A549 (cell line): ENCODE measurements at regions not wholly inside any gene's neighbourhood (a gene's known extent, or its start where the extent isn't known, plus 50 kb on each side); places are given as distances from the start of the nearest gene placed in this dataset.

Experiments used
- ATAC-seq, 2 experiments: fragments of 200-7000 bp in 1 of 2; fragments of >200 bp in 1 of 2; cut with Nextera tagmentation in 1 of 2; cut with Tn5 transposase in 1 of 2; 3 replicates each; pipeline versions ENCODE4 v1.8.0 to v1.9.1; 2018 to 2020; ENCODE audit warnings: mild to moderate bottlenecking in 1 of 2, moderate library complexity in 1 of 2
- CTCF ChIA-PET: fragments of 300-600 bp; sonication (Branson Sonifier 250); formaldehyde crosslinking; extraction: SDS; loops from one replicate; lab custom pipeline; 2021; ENCODE audit warnings: antibody characterized with exemption, inconsistent platforms; lab: Yijun Ruan, JAX
- POLR2A ChIA-PET: fragments of 350-600 bp; formaldehyde crosslinking; extraction: SDS; loops from one replicate; lab custom pipeline; 2021; ENCODE audit warnings: antibody characterized with exemption, inconsistent platforms; lab: Yijun Ruan, JAX
- DNase-seq, 2 experiments: peaks; one replicate each; pipeline versions ENCODE4 v3.0.0 to v3.0.0-alpha.2; 2011 to 2016; ENCODE audit warnings: low read depth in 1 of 2, low spot score in 1 of 2
- FAIRE-seq: peaks from 2 replicates; lab custom pipeline; 2011; peaks lifted over from hg19 to GRCh38; lab: Jason Lieb, UNC
- H3K27ac ChIP-seq, 2 experiments: fragments of >200 bp; sonication (Bioruptor Twin); formaldehyde crosslinking; 3 replicates each; pipeline ENCODE4 v1.5.1; 2016 to 2017
- H3K4me1 ChIP-seq: fragments of >200 bp; sonication (Bioruptor Twin); formaldehyde crosslinking; 3 replicates; pipeline ENCODE4 v1.6.1; 2016
- H3K4me2 ChIP-seq: fragments of >200 bp; sonication (Bioruptor Twin); formaldehyde crosslinking; 3 replicates; pipeline ENCODE4 v1.6.1; 2016
- H3K4me3 ChIP-seq: fragments of >200 bp; sonication (Bioruptor Twin); formaldehyde crosslinking; 3 replicates; pipeline ENCODE4 v1.5.1; 2016
- H3K9me3 ChIP-seq: fragments of >200 bp; sonication (Bioruptor Twin); formaldehyde crosslinking; 3 replicates; pipeline ENCODE4 v1.6.1; 2016
- ATOH8 ChIP-seq: fragments of 250-450 bp; sonication (Bioruptor Pico); IDR thresholded peaks from 2 replicates; pipeline ENCODE4 v1.5.0; 2020; ENCODE audit warnings: low read depth, mild to moderate bottlenecking, moderate library complexity
- CBX2 ChIP-seq: fragments of 200-600 bp; sonication (generic); IDR thresholded peaks from 2 replicates; pipeline ENCODE4 v1.6.1; 2016; ENCODE audit warnings: low read depth, mild to moderate bottlenecking, borderline replicate concordance
- CBX8 ChIP-seq: fragments of 200-600 bp; sonication (generic); IDR thresholded peaks from 2 replicates; pipeline ENCODE4 v1.6.1; 2016
- CEBPB ChIP-seq, 2 experiments: fragments of >200 bp in 1 of 2; sonication (Bioruptor Twin) in 1 of 2; formaldehyde crosslinking in 1 of 2; IDR thresholded peaks; 2 replicates each; pipeline ENCODE4 v1.6.1; 2012 to 2016
- CTCF ChIP-seq: fragments of >200 bp; sonication (Bioruptor Twin); formaldehyde crosslinking; IDR thresholded peaks from 3 replicates; pipeline ENCODE4 v1.5.1; 2016
- E2F6 ChIP-seq: IDR thresholded peaks from 2 replicates; pipeline ENCODE4 v1.6.1; 2012; ENCODE audit warnings: low read depth, borderline replicate concordance
- EHF ChIP-seq: fragments of 250-450 bp; sonication (Bioruptor Pico); IDR thresholded peaks from 2 replicates; pipeline ENCODE4 v1.5.0; 2020; ENCODE audit warnings: mild to moderate bottlenecking
- EHMT2 ChIP-seq: fragments of 200-600 bp; sonication (generic); IDR thresholded peaks from 2 replicates; pipeline ENCODE4 v1.6.1; 2016; ENCODE audit warnings: antibody characterized with exemption, low read depth, mild to moderate bottlenecking, moderate library complexity
- ELK1 ChIP-seq: fragments of 150-350 bp; IDR thresholded peaks from 2 replicates; pipeline ENCODE4 v1.6.1; 2014; ENCODE audit warnings: low read depth, mild to moderate bottlenecking, low read length
- ESRRA ChIP-seq: fragments of 150-350 bp; IDR thresholded peaks from 2 replicates; pipeline ENCODE4 v1.6.1; 2014; ENCODE audit warnings: mild to moderate bottlenecking, low read length, borderline replicate concordance
- FOSL2 ChIP-seq, 2 experiments: fragments of 450-650 bp in 1 of 2; fragments of >200 bp in 1 of 2; sonication (Bioruptor Twin) in 1 of 2; formaldehyde crosslinking; IDR thresholded peaks; 2 replicates each; pipeline versions ENCODE4 v1.5.0 to v1.6.1; 2016 to 2020; ENCODE audit warnings: mild to moderate bottlenecking in 1 of 2, moderate library complexity in 1 of 2
- GATA3 ChIP-seq: IDR thresholded peaks from 2 replicates; pipeline ENCODE4 v1.6.1; 2012; ENCODE audit warnings: borderline replicate concordance
- JUN ChIP-seq, 2 experiments: fragments of >200 bp; sonication (Bioruptor Twin); formaldehyde crosslinking; IDR thresholded peaks; 2 replicates in 1 of 2; 3 replicates in 1 of 2; pipeline ENCODE4 v1.6.1; 2016 to 2017
- KDM5A ChIP-seq: fragments of 200-600 bp; sonication (generic); IDR thresholded peaks from 2 replicates; pipeline ENCODE4 v1.6.1; 2016; ENCODE audit warnings: antibody characterized with exemption, mild to moderate bottlenecking
- MAZ ChIP-seq: fragments of 150-350 bp; IDR thresholded peaks from 2 replicates; pipeline ENCODE4 v1.6.1; 2014; ENCODE audit warnings: antibody characterized with exemption, low read depth, low read length, borderline replicate concordance
- NFE2L2 ChIP-seq: fragments of 150-350 bp; conservative IDR thresholded peaks from 2 replicates; pipeline ENCODE4 v1.6.1; 2014; ENCODE audit warnings: low read length
- NR3C1 ChIP-seq: fragments of >200 bp; sonication (Bioruptor Twin); formaldehyde crosslinking; IDR thresholded peaks from 3 replicates; pipeline ENCODE4 v1.6.1; 2017
- PHF8 ChIP-seq: fragments of 200-600 bp; sonication (generic); IDR thresholded peaks from 2 replicates; pipeline ENCODE4 v1.6.1; 2016; ENCODE audit warnings: low read depth, mild to moderate bottlenecking, antibody characterized with exemption, moderate library complexity, borderline replicate concordance
- RARB ChIP-seq: fragments of 250-450 bp; sonication (Bioruptor Pico); IDR thresholded peaks from 2 replicates; pipeline ENCODE4 v1.8.0; 2021; ENCODE audit warnings: mild to moderate bottlenecking, moderate library complexity
- RFX5 ChIP-seq: fragments of 450-650 bp; IDR thresholded peaks from 2 replicates; pipeline ENCODE4 v1.7.1; 2014; ENCODE audit warnings: antibody characterized with exemption, mild to moderate bottlenecking, moderate library complexity
- SMC3 ChIP-seq: fragments of >200 bp; sonication (Bioruptor Twin); formaldehyde crosslinking; IDR thresholded peaks from 3 replicates; pipeline ENCODE4 v1.6.1; 2018; ENCODE audit warnings: inconsistent platforms
- SREBF2 ChIP-seq: fragments of 450-650 bp; IDR thresholded peaks from 2 replicates; pipeline ENCODE4 v1.6.1; 2014; ENCODE audit warnings: mild to moderate bottlenecking, moderate library complexity
- TFCP2L1 ChIP-seq: fragments of 250-450 bp; sonication (Bioruptor Pico); IDR thresholded peaks from 2 replicates; pipeline ENCODE4 v1.5.0; 2021; ENCODE audit warnings: mild to moderate bottlenecking
- TP53 ChIP-seq: fragments of 250-450 bp; sonication (Bioruptor Pico); IDR thresholded peaks from 2 replicates; pipeline ENCODE4 v1.5.0; 2021; ENCODE audit warnings: mild to moderate bottlenecking, moderate library complexity
- USF2 ChIP-seq: fragments of 450-650 bp; IDR thresholded peaks from 2 replicates; pipeline ENCODE4 v1.6.1; 2014; ENCODE audit warnings: antibody characterized with exemption
- ZC3H11A ChIP-seq: fragments of 450-650 bp; IDR thresholded peaks from 2 replicates; pipeline ENCODE4 v1.6.1; 2014; ENCODE audit warnings: antibody characterized with exemption, mild to moderate bottlenecking
- ZFP36 ChIP-seq: fragments of 450-650 bp; IDR thresholded peaks from 2 replicates; pipeline ENCODE4 v1.6.1; 2014; ENCODE audit warnings: borderline replicate concordance; ENCODE audit not compliant: partially characterized antibody
- ZSCAN20 ChIP-seq: fragments of 250-450 bp; sonication (Bioruptor Pico); IDR thresholded peaks from 2 replicates; pipeline ENCODE4 v1.8.0; 2022; ENCODE audit warnings: mild to moderate bottlenecking, moderate library complexity
- WGBS: methylation state at CpG from one replicate; pipeline ENCODE4 v1.1.6; 2017; ENCODE audit errors: missing lambda C conversion rate; 5-methylcytosine and 5-hydroxymethylcytosine counted together

GRCh38 chr18:39208729-39209128, 1643.1 kb upstream of the CELF4 start:
- TF ChIP-seq PHF8 = no peak
- no peak for TF ChIP-seq MAZ
- no peak for TF ChIP-seq NR3C1
- no peak for TF ChIP-seq TP53 (CRISPR knock-in tag)
- no peak for TF ChIP-seq USF2
- no peak for TF ChIP-seq EHF (CRISPR knock-in tag)
- no peak for TF ChIP-seq GATA3
- no peak for TF ChIP-seq SREBF2
- no peak for TF ChIP-seq TFCP2L1 (CRISPR knock-in tag)
- TF ChIP-seq FOSL2 (IDR thresholded peaks at IDR 0.05) = no peak
- no peak for TF ChIP-seq FOSL2 (CRISPR knock-in tag; IDR thresholded peaks at IDR 0.05)
- TF ChIP-seq CTCF = no peak
- no peak for TF ChIP-seq E2F6
- TF ChIP-seq ZSCAN20 (CRISPR knock-in tag) = no peak
- no peak for TF ChIP-seq CBX2
- TF ChIP-seq EHMT2 = no peak
- no peak for TF ChIP-seq ZC3H11A
- TF ChIP-seq CBX8 = no peak
- no peak for TF ChIP-seq KDM5A
- TF ChIP-seq ATOH8 (CRISPR knock-in tag) = no peak
- no peak for TF ChIP-seq JUN (IDR thresholded peaks at IDR 0.05)
- no peak for ATAC-seq
- 42% methylated on average over 2 of the region's 2 CpGs for WGBS

GRCh38 chr18:39208190-39208589, 1642.6 kb upstream of the CELF4 start:
- WGBS = 52% methylated on average over 2 of the region's 2 CpGs
- Histone ChIP-seq H3K27ac (no peak overlapping the region), H3K9me3 (no peaks in the 10 kb centered on the region), H3K4me2 (no peak overlapping the region), H3K4me1 (no peaks in the 10 kb centered on the region), H3K4me3 (no peak overlapping the region)
- ChIA-PET CTCF (no interaction called here), POLR2A (no interaction called here)
- no peak for DNase-seq
- no peak for FAIRE-seq
- ATAC-seq = no peak
- TF ChIP-seq SMC3 = no peak
- no peak for TF ChIP-seq ESRRA
- no peak for TF ChIP-seq ZSCAN20 (CRISPR knock-in tag)
- TF ChIP-seq NFE2L2 = no peak
- no peak for TF ChIP-seq CEBPB (IDR thresholded peaks at IDR 0.05)
- TF ChIP-seq ZFP36 = no peak
- TF ChIP-seq GATA3 = no peak
- no peak for TF ChIP-seq RARB (CRISPR knock-in tag)
- no peak for TF ChIP-seq RFX5
- TF ChIP-seq ATOH8 (CRISPR knock-in tag) = no peak
- TF ChIP-seq ELK1 = no peak
- no peak for TF ChIP-seq CTCF
- TF ChIP-seq E2F6 = no peak
- TF ChIP-seq, all 56 proteins: peak for 0

More at GRCh38 chr18:39208729-39209128, 1643.1 kb upstream of the CELF4 start:
- FAIRE-seq = no peak
- Histone ChIP-seq H3K27ac (no peak overlapping the region), H3K9me3 (no peaks in the 10 kb centered on the region), H3K4me3 (no peak overlapping the region), H3K4me1 (no peaks in the 10 kb centered on the region), H3K4me2 (no peak overlapping the region)
- ChIA-PET CTCF (no interaction called here), POLR2A (no interaction called here)
- DNase-seq = no peak
